ENCODE measurements at regions not wholly inside any gene's neighbourhood (a gene's known extent, or its start where the extent isn't known, plus 50 kb on each side); places are given as distances from the start of the nearest gene placed in this dataset.

DNA sequence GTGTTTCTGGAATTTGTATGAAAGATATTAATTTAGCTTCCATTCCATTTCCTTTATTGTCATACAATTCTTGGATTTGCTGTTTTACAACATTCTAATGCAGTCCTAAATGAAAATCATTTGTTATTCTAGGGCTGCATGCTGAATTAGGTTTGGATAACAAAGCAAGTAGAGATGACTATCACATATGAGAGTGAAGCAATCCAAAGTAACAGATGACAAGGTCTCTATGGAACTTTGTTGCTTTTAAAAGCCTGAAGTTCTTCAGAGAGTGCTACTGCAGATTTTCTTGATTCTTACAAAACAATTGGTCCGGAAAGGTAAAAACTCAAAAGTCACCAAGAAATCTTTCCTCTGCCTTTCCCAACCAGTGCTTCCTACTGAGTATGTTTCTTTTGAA, 56.9 kb upstream of the VCAN start:
- Histone ChIP-seq H3K9me3 (replicated peaks) (peaks cover 25% of the 10 kb centered on the region), H3K36me3 (no peaks in the 10 kb centered on the region), H3K27me3 (ENCODE audit: low read depth) (no peaks in the 10 kb centered on the region), H3K4me3 (no peak overlapping the region), H3K27ac (replicated peaks) (no peak overlapping the region), H3K4me1 (no peaks in the 10 kb centered on the region)
- DNase-seq: no peak
- TF ChIP-seq, protein P1, sequence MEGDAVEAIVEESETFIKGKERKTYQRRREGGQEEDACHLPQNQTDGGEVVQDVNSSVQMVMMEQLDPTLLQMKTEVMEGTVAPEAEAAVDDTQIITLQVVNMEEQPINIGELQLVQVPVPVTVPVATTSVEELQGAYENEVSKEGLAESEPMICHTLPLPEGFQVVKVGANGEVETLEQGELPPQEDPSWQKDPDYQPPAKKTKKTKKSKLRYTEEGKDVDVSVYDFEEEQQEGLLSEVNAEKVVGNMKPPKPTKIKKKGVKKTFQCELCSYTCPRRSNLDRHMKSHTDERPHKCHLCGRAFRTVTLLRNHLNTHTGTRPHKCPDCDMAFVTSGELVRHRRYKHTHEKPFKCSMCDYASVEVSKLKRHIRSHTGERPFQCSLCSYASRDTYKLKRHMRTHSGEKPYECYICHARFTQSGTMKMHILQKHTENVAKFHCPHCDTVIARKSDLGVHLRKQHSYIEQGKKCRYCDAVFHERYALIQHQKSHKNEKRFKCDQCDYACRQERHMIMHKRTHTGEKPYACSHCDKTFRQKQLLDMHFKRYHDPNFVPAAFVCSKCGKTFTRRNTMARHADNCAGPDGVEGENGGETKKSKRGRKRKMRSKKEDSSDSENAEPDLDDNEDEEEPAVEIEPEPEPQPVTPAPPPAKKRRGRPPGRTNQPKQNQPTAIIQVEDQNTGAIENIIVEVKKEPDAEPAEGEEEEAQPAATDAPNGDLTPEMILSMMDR (IDR thresholded peaks at IDR 0.05; ENCODE audit: borderline replicate concordance): no peak
- intact Hi-C loops (cut with micrococcal nuclease): no loop called here

DNA sequence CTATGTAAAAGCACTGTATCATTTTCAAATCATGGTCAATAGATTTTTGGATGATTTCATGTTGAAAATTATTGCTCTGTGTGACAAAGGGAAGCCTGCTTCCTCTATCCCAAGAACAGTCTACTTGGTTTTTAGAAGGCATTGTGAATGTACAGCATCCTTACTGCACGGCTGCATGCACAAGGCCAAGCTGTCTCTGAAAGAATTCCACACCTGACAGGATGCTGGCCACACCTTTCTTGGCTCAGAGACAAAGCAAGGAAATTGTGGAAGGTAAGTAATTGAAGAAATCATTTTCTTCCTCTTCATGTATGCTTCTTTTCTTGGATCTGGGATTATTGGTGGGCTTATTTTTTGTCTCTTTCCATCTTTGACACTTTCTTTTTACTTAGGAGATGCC, 53.7 kb upstream of the VCAN start:
- Histone ChIP-seq H3K4me1 (no peaks in the 10 kb centered on the region), H3K27ac (replicated peaks) (no peak overlapping the region), H3K4me3 (no peak overlapping the region), H3K36me3 (no peaks in the 10 kb centered on the region), H3K27me3 (ENCODE audit: low read depth) (no peaks in the 10 kb centered on the region), H3K9me3 (replicated peaks) (peaks cover 2% of the 10 kb centered on the region)
- intact Hi-C loops (cut with micrococcal nuclease): no loop called here
- TF ChIP-seq, protein P1 (IDR thresholded peaks at IDR 0.05; ENCODE audit: borderline replicate concordance): no peak
- no peak for DNase-seq

DNA sequence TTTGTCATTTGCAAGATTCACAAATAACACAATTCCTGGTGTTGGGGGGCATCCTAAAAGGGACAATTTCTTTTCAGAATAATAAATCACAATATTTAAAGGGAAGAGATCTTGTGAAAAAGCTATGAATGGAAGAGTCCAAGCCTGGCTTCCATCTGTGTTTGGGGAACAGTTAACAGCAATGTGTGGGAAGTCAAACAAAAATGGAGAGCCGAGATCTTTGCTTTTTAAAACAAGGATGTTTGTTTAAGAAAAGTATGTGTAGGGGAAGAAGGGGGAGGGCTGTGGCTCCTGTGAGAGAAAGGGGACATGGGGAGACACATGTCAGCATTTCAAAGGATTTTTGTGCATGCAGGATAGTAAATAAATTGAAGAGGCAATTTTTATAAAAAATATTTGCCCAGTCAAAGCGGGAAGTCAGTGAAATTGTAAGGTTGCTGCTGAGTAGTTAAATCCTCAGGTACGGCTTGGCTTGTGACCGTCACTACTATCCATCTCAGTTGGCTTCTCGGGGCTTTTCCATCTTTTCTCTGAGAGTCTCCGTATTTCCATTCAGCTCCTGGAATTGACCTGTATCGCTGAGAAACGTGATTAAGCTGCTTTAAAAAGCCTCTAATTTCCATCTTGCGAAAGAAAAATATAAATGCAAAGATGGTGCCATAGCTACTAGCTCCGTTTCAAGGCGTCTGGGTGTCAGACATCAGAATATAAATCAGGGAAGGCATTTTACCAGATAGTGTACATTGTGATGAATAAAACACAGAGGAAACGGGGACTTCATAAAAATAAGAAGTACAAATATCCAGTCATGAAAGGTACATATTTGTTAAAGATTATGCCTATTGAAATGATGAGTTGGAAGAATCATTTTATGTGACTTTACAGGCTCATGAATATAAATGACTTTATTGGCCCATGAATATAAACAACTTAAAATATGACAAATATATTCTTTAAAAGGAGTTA, 52.9 kb upstream of the VCAN start:
- no peaks in the 10 kb centered on the region for H3K27me3 ChIP-seq (ENCODE audit: low read depth)
- H3K9me3 ChIP-seq (replicated peaks): peaks cover 2% of the 10 kb centered on the region
- no peaks in the 10 kb centered on the region for H3K4me1 ChIP-seq
- intact Hi-C loops (cut with micrococcal nuclease): no loop called here
- no peak overlapping the region for H3K4me3 ChIP-seq
- H3K36me3 ChIP-seq: no peaks in the 10 kb centered on the region
- DNase-seq: no peak
- no peak overlapping the region for H3K27ac ChIP-seq (replicated peaks)
- TF ChIP-seq, protein P1 (IDR thresholded peaks at IDR 0.05; ENCODE audit: borderline replicate concordance): no peak

Measured in left ventricle myocardium inferior (tissue), 1 donor.